Limb (tissue), 2 donors: ENCODE measurements at regions not wholly inside any gene's neighbourhood (a gene's known extent, or its start where the extent isn't known, plus 50 kb on each side); places are given as distances from the start of the nearest gene placed in this dataset.
"Not testable (repeated sequence)": the region's sequence is repeated elsewhere in the genome, so short reads cannot be mapped to it uniquely, and the experiment has no call there.

Experiments used
- DNase-seq, 2 donors: peaks; one replicate each; pipeline ENCODE4 v3.0.0-alpha.2; 2016; ENCODE audit errors: extremely low spot score in 2 of 2

GRCh38 chr5:84790406-84790805 lies 405.7 kb upstream of the EDIL3 start:
- no peak for DNase-seq

- DNase-seq: no peak
Observed at GRCh38 chr5:84783003-84783402, 398.3 kb upstream of the EDIL3 start.

- no peak for DNase-seq
Observed at GRCh38 chr5:84779186-84779585, 394.5 kb upstream of the EDIL3 start.

GRCh38 chr5:84764227-84764626 lies 379.5 kb upstream of the EDIL3 start:
- no peak for DNase-seq

- DNase-seq: no peak
Observed at GRCh38 chr5:84758008-84758407, 373.3 kb upstream of the EDIL3 start.

- DNase-seq: no peak
Observed at GRCh38 chr5:84752780-84753179, 368.1 kb upstream of the EDIL3 start.

GRCh38 chr5:84748313-84748712 lies 363.6 kb upstream of the EDIL3 start:
- no peak for DNase-seq

- not testable (repeated sequence) for DNase-seq
Observed at GRCh38 chr5:84746280-84746679, 361.6 kb upstream of the EDIL3 start.

- DNase-seq: no peak
Observed at GRCh38 chr5:84741056-84741455, 356.4 kb upstream of the EDIL3 start.

GRCh38 chr5:84729326-84729725 lies 344.6 kb upstream of the EDIL3 start:
- no peak for DNase-seq

GRCh38 chr5:84727708-84728107 lies 343.0 kb upstream of the EDIL3 start:
- no peak for DNase-seq

- no peak for DNase-seq
Observed at GRCh38 chr5:84725946-84726570, 341.4 kb upstream of the EDIL3 start.

GRCh38 chr5:84724683-84725082 lies 340.0 kb upstream of the EDIL3 start:
- DNase-seq: no peak

- no peak for DNase-seq
Observed at GRCh38 chr5:84724181-84724580, 339.5 kb upstream of the EDIL3 start.

GRCh38 chr5:84718377-84718776 lies 333.7 kb upstream of the EDIL3 start:
- no peak for DNase-seq

GRCh38 chr5:84715686-84716085 lies 331.0 kb upstream of the EDIL3 start:
- DNase-seq: no peak

- DNase-seq: no peak
Observed at GRCh38 chr5:84715091-84715490, 330.4 kb upstream of the EDIL3 start.

- DNase-seq: no peak
Observed at GRCh38 chr5:84709075-84709474, 324.4 kb upstream of the EDIL3 start.

GRCh38 chr5:84706678-84707641 lies 322.3 kb upstream of the EDIL3 start:
- no peak for DNase-seq

GRCh38 chr5:84700545-84700944 lies 315.9 kb upstream of the EDIL3 start:
- DNase-seq: not testable (repeated sequence)

GRCh38 chr5:84696651-84697050 lies 312.0 kb upstream of the EDIL3 start:
- no peak for DNase-seq

GRCh38 chr5:84695330-84695729 lies 310.6 kb upstream of the EDIL3 start:
- no peak for DNase-seq

GRCh38 chr5:84693256-84693655 lies 308.6 kb upstream of the EDIL3 start:
- DNase-seq: no peak
